HEK293T (cell line): ENCODE measurements at regions not wholly inside any gene's neighbourhood (a gene's known extent, or its start where the extent isn't known, plus 50 kb on each side); places are given as distances from the start of the nearest gene placed in this dataset.

Experiments used
- ARNT ChIP-seq: fragments of 450-650 bp; IDR thresholded peaks from 2 replicates; pipeline ENCODE4 v1.6.1; 2017; ENCODE audit warnings: mild to moderate bottlenecking
- CTBP1 ChIP-seq: fragments of 450-650 bp; IDR thresholded peaks from 2 replicates; pipeline ENCODE4 v1.6.1; 2016; ENCODE audit warnings: borderline replicate concordance
- ELF4 ChIP-seq: fragments of 450-650 bp; IDR thresholded peaks from 2 replicates; pipeline ENCODE4 v1.6.1; 2017; ENCODE audit warnings: antibody characterized with exemption
- FOXA1 ChIP-seq: fragments of 450-650 bp; IDR thresholded peaks from 2 replicates; pipeline ENCODE4 v1.6.1; 2016; ENCODE audit warnings: mild to moderate bottlenecking
- FOXK2 ChIP-seq: fragments of 450-650 bp; IDR thresholded peaks from 2 replicates; pipeline ENCODE4 v1.6.1; 2016; ENCODE audit warnings: mild to moderate bottlenecking
- FOXM1 ChIP-seq: fragments of 450-650 bp; IDR thresholded peaks from 2 replicates; pipeline ENCODE4 v1.6.1; 2017; ENCODE audit warnings: mild to moderate bottlenecking, borderline replicate concordance
- L3MBTL2 ChIP-seq: fragments of 450-650 bp; conservative IDR thresholded peaks from 2 replicates; pipeline ENCODE4 v1.6.1; 2016; ENCODE audit warnings: mild to moderate bottlenecking
- LEF1 ChIP-seq: fragments of 450-650 bp; IDR thresholded peaks from 2 replicates; pipeline ENCODE4 v1.6.1; 2017; ENCODE audit warnings: mild to moderate bottlenecking, borderline replicate concordance
- NFRKB ChIP-seq: fragments of 450-650 bp; IDR thresholded peaks from 2 replicates; pipeline ENCODE4 v1.6.1; 2016; ENCODE audit warnings: mild to moderate bottlenecking, moderate library complexity
- SUZ12 ChIP-seq: fragments of 450-650 bp; IDR thresholded peaks from 2 replicates; pipeline ENCODE4 v1.6.1; 2016; ENCODE audit warnings: mild to moderate bottlenecking
- TARDBP ChIP-seq: fragments of 450-650 bp; IDR thresholded peaks from 2 replicates; pipeline ENCODE4 v1.6.1; 2016
- ZNF384 ChIP-seq: fragments of 450-650 bp; IDR thresholded peaks from 2 replicates; pipeline ENCODE4 v1.6.1; 2016

GRCh38 chr1:67941746-67942145 is 108.5 kb upstream of the GNG12 start:
- TF ChIP-seq L3MBTL2 (no peak), FOXK2 (no peak), ELF4 (no peak), TARDBP (no peak), ARNT (no peak), LEF1 (no peak), CTBP1 (no peak), FOXA1 (no peak), SUZ12 (no peak), ZNF384 (no peak), FOXM1 (no peak), NFRKB (no peak)
